Activated effector memory CD4-positive, alpha-beta T cell treated with anti-CD3 and anti-CD28 coated beads, Interleukin-2, amount 50 U/mL, for 16 hours (primary cell): ENCODE measurements at regions not wholly inside any gene's neighbourhood (a gene's known extent, or its start where the extent isn't known, plus 50 kb on each side); places are given as distances from the start of the nearest gene placed in this dataset.
"Not testable (repeated sequence)": the region's sequence is repeated elsewhere in the genome, so short reads cannot be mapped to it uniquely, and the experiment has no call there.

Experiments used
- DNase-seq: peaks from one replicate; pipeline ENCODE4 v3.0.0-alpha.2; 2020

GRCh38 chr13:50277906-50278305 lies 262.7 kb downstream of the KCNRG start:
- DNase-seq: no peak

- no peak for DNase-seq
These were observed 265.2 kb downstream of the KCNRG start for GRCh38 chr13:50280441-50280937.

GRCh38 chr13:50282016-50282415 lies 266.8 kb downstream of the KCNRG start:
- no peak for DNase-seq

GRCh38 chr13:50283017-50283416 lies 267.8 kb downstream of the KCNRG start:
- DNase-seq: no peak

- DNase-seq: no peak
These were observed 269.3 kb downstream of the KCNRG start for GRCh38 chr13:50284540-50284939.

GRCh38 chr13:50285283-50285682 lies 270.0 kb downstream of the KCNRG start:
- no peak for DNase-seq

GRCh38 chr13:50286324-50286723 lies 271.1 kb downstream of the KCNRG start:
- DNase-seq: no peak

GRCh38 chr13:50290186-50290585 lies 274.9 kb downstream of the KCNRG start:
- no peak for DNase-seq

GRCh38 chr13:50291611-50292010 lies 276.4 kb downstream of the KCNRG start:
- no peak for DNase-seq

GRCh38 chr13:50292081-50292480 lies 276.8 kb downstream of the KCNRG start:
- DNase-seq: no peak

GRCh38 chr13:50294425-50294824 lies 279.2 kb downstream of the KCNRG start:
- not testable (repeated sequence) for DNase-seq

GRCh38 chr13:50299546-50300249 lies 284.5 kb downstream of the KCNRG start:
- no peak for DNase-seq

- DNase-seq: no peak
These were observed 288.9 kb downstream of the KCNRG start for GRCh38 chr13:50303963-50304721.

GRCh38 chr13:50306156-50306555 lies 290.9 kb downstream of the KCNRG start:
- DNase-seq: no peak

- DNase-seq: no peak
These were observed 294.1 kb downstream of the KCNRG start for GRCh38 chr13:50309318-50309717.

GRCh38 chr13:50309882-50310594 lies 294.8 kb downstream of the KCNRG start:
- DNase-seq: no peak

GRCh38 chr13:50310734-50311133 lies 295.5 kb downstream of the KCNRG start:
- no peak for DNase-seq

- DNase-seq: no peak
These were observed 303.6 kb downstream of the KCNRG start for GRCh38 chr13:50318887-50319286.

GRCh38 chr13:50319635-50320255 lies 304.5 kb downstream of the KCNRG start:
- no peak for DNase-seq

GRCh38 chr13:50320271-50320862 lies 305.1 kb downstream of the KCNRG start:
- DNase-seq: no peak

- DNase-seq: no peak
These were observed 306.8 kb downstream of the KCNRG start for GRCh38 chr13:50322006-50322405.

GRCh38 chr13:50323440-50324065 lies 308.3 kb downstream of the KCNRG start:
- no peak for DNase-seq
